ENCODE measurements at regions not wholly inside any gene's neighbourhood (a gene's known extent, or its start where the extent isn't known, plus 50 kb on each side); places are given as distances from the start of the nearest gene placed in this dataset.

GRCh38 chr7:142412551-142413193 lies 154.8 kb upstream of the PRSS58 start:
- Histone ChIP-seq H3K4me1 (ENCODE audit: control insufficient read depth in 1 of 2, insufficient read depth in 2 of 2, low read length in 2 of 2) (no peaks in the 10 kb centered on the region), H3K4me3 (ENCODE audit: low read depth in 1 of 2, low read length in 2 of 2) (no peak overlapping the region), H3K27me3 (ENCODE audit: low read depth, low read length) (no peaks in the 10 kb centered on the region), H3K27ac (ENCODE audit: low read length) (no peak overlapping the region), H3K9me3 (ENCODE audit: control insufficient read depth in 1 of 2, low read length in 2 of 2) (no peaks in the 10 kb centered on the region), H3K36me3 (ENCODE audit: control insufficient read depth in 1 of 2, insufficient read depth in 2 of 2, low read length in 2 of 2) (no peaks in the 10 kb centered on the region)

- Histone ChIP-seq H3K27me3 (ENCODE audit: low read depth, low read length) (no peaks in the 10 kb centered on the region), H3K27ac (ENCODE audit: low read length) (no peak overlapping the region), H3K4me3 (ENCODE audit: low read depth in 1 of 2, low read length in 2 of 2) (no peak overlapping the region), H3K36me3 (ENCODE audit: control insufficient read depth in 1 of 2, insufficient read depth in 2 of 2, low read length in 2 of 2) (no peaks in the 10 kb centered on the region), H3K4me1 (ENCODE audit: control insufficient read depth in 1 of 2, insufficient read depth in 2 of 2, low read length in 2 of 2) (no peaks in the 10 kb centered on the region), H3K9me3 (ENCODE audit: control insufficient read depth in 1 of 2, low read length in 2 of 2) (no peaks in the 10 kb centered on the region)
Measured at GRCh38 chr7:142409471-142409870, 151.6 kb upstream of the PRSS58 start.

GRCh38 chr7:142408794-142409193 lies 150.9 kb upstream of the PRSS58 start:
- no peaks in the 10 kb centered on the region for H3K4me1 ChIP-seq (ENCODE audit: control insufficient read depth in 1 of 2, insufficient read depth in 2 of 2, low read length in 2 of 2)
- H3K9me3 ChIP-seq (ENCODE audit: control insufficient read depth in 1 of 2, low read length in 2 of 2): no peaks in the 10 kb centered on the region
- no peaks in the 10 kb centered on the region for H3K27me3 ChIP-seq (ENCODE audit: low read depth, low read length)
- no peak overlapping the region for H3K4me3 ChIP-seq (ENCODE audit: low read depth in 1 of 2, low read length in 2 of 2)
- H3K36me3 ChIP-seq (ENCODE audit: control insufficient read depth in 1 of 2, insufficient read depth in 2 of 2, low read length in 2 of 2): no peaks in the 10 kb centered on the region
- no peak overlapping the region for H3K27ac ChIP-seq (ENCODE audit: low read length)

GRCh38 chr7:142407939-142408570 lies 150.2 kb upstream of the PRSS58 start:
- no peaks in the 10 kb centered on the region for H3K36me3 ChIP-seq (ENCODE audit: control insufficient read depth in 1 of 2, insufficient read depth in 2 of 2, low read length in 2 of 2)
- H3K4me1 ChIP-seq (ENCODE audit: control insufficient read depth in 1 of 2, insufficient read depth in 2 of 2, low read length in 2 of 2): no peaks in the 10 kb centered on the region
- no peaks in the 10 kb centered on the region for H3K27me3 ChIP-seq (ENCODE audit: low read depth, low read length)
- H3K27ac ChIP-seq (ENCODE audit: low read length): no peak overlapping the region
- peak overlapping the region in 1 of 2 donors; percentile 39 for H3K4me3 ChIP-seq (ENCODE audit: low read depth in 1 of 2, low read length in 2 of 2)
- H3K9me3 ChIP-seq (ENCODE audit: control insufficient read depth in 1 of 2, low read length in 2 of 2): no peaks in the 10 kb centered on the region

GRCh38 chr7:142405122-142405765 lies 147.4 kb upstream of the PRSS58 start:
- Histone ChIP-seq H3K27me3 (ENCODE audit: low read depth, low read length) (no peaks in the 10 kb centered on the region), H3K4me3 (ENCODE audit: low read depth in 1 of 2, low read length in 2 of 2) (no peak overlapping the region), H3K27ac (ENCODE audit: low read length) (no peak overlapping the region), H3K4me1 (ENCODE audit: control insufficient read depth in 1 of 2, insufficient read depth in 2 of 2, low read length in 2 of 2) (no peaks in the 10 kb centered on the region), H3K36me3 (ENCODE audit: control insufficient read depth in 1 of 2, insufficient read depth in 2 of 2, low read length in 2 of 2) (no peaks in the 10 kb centered on the region), H3K9me3 (ENCODE audit: control insufficient read depth in 1 of 2, low read length in 2 of 2) (no peaks in the 10 kb centered on the region)

GRCh38 chr7:142401951-142402350 lies 144.1 kb upstream of the PRSS58 start:
- Histone ChIP-seq H3K4me1 (ENCODE audit: control insufficient read depth in 1 of 2, insufficient read depth in 2 of 2, low read length in 2 of 2) (no peaks in the 10 kb centered on the region), H3K4me3 (ENCODE audit: low read depth in 1 of 2, low read length in 2 of 2) (no peak overlapping the region), H3K9me3 (ENCODE audit: control insufficient read depth in 1 of 2, low read length in 2 of 2) (no peaks in the 10 kb centered on the region), H3K27me3 (ENCODE audit: low read depth, low read length) (no peaks in the 10 kb centered on the region), H3K36me3 (ENCODE audit: control insufficient read depth in 1 of 2, insufficient read depth in 2 of 2, low read length in 2 of 2) (no peaks in the 10 kb centered on the region), H3K27ac (ENCODE audit: low read length) (no peak overlapping the region)

- no peaks in the 10 kb centered on the region for H3K9me3 ChIP-seq (ENCODE audit: control insufficient read depth in 1 of 2, low read length in 2 of 2)
- H3K27ac ChIP-seq (ENCODE audit: low read length): no peak overlapping the region
- no peaks in the 10 kb centered on the region for H3K4me1 ChIP-seq (ENCODE audit: control insufficient read depth in 1 of 2, insufficient read depth in 2 of 2, low read length in 2 of 2)
- H3K4me3 ChIP-seq (ENCODE audit: low read depth in 1 of 2, low read length in 2 of 2): no peak overlapping the region
- no peaks in the 10 kb centered on the region for H3K27me3 ChIP-seq (ENCODE audit: low read depth, low read length)
- H3K36me3 ChIP-seq (ENCODE audit: control insufficient read depth in 1 of 2, insufficient read depth in 2 of 2, low read length in 2 of 2): no peaks in the 10 kb centered on the region
Measured at GRCh38 chr7:142400042-142400533, 142.2 kb upstream of the PRSS58 start.

- Histone ChIP-seq H3K9me3 (ENCODE audit: control insufficient read depth in 1 of 2, low read length in 2 of 2) (no peaks in the 10 kb centered on the region), H3K27me3 (ENCODE audit: low read depth, low read length) (no peaks in the 10 kb centered on the region)
Measured at GRCh38 chr7:142391191-142391992, 133.5 kb upstream of the PRSS58 start.

GRCh38 chr7:142389544-142389943 lies 131.7 kb upstream of the PRSS58 start:
- H3K36me3 ChIP-seq (ENCODE audit: control insufficient read depth in 1 of 2, insufficient read depth in 2 of 2, low read length in 2 of 2): no peaks in the 10 kb centered on the region
- no peak overlapping the region for H3K27ac ChIP-seq (ENCODE audit: low read length)
- peaks cover 0 to 10% of the 10 kb centered on the region in 2 donors for H3K4me1 ChIP-seq (ENCODE audit: control insufficient read depth in 1 of 2, insufficient read depth in 2 of 2, low read length in 2 of 2)

More at GRCh38 chr7:142391191-142391992, 133.5 kb upstream of the PRSS58 start:
- no peak overlapping the region for H3K4me3 ChIP-seq (ENCODE audit: low read depth in 1 of 2, low read length in 2 of 2)
- no peak overlapping the region for H3K27ac ChIP-seq (ENCODE audit: low read length)
- H3K4me1 ChIP-seq (ENCODE audit: control insufficient read depth in 1 of 2, insufficient read depth in 2 of 2, low read length in 2 of 2): no peaks in the 10 kb centered on the region
- no peaks in the 10 kb centered on the region for H3K36me3 ChIP-seq (ENCODE audit: control insufficient read depth in 1 of 2, insufficient read depth in 2 of 2, low read length in 2 of 2)

GRCh38 chr7:142385491-142386340 lies 127.9 kb upstream of the PRSS58 start:
- no peak overlapping the region for H3K4me3 ChIP-seq (ENCODE audit: low read depth in 1 of 2, low read length in 2 of 2)
- no peak overlapping the region for H3K27ac ChIP-seq (ENCODE audit: low read length)
- peaks cover 0 to 10% of the 10 kb centered on the region in 2 donors for H3K4me1 ChIP-seq (ENCODE audit: control insufficient read depth in 1 of 2, insufficient read depth in 2 of 2, low read length in 2 of 2)
- no peaks in the 10 kb centered on the region for H3K27me3 ChIP-seq (ENCODE audit: low read depth, low read length)
- no peaks in the 10 kb centered on the region for H3K36me3 ChIP-seq (ENCODE audit: control insufficient read depth in 1 of 2, insufficient read depth in 2 of 2, low read length in 2 of 2)
- no peaks in the 10 kb centered on the region for H3K9me3 ChIP-seq (ENCODE audit: control insufficient read depth in 1 of 2, low read length in 2 of 2)

More at GRCh38 chr7:142389544-142389943, 131.7 kb upstream of the PRSS58 start:
- Histone ChIP-seq H3K27me3 (ENCODE audit: low read depth, low read length) (no peaks in the 10 kb centered on the region), H3K9me3 (ENCODE audit: control insufficient read depth in 1 of 2, low read length in 2 of 2) (no peaks in the 10 kb centered on the region), H3K4me3 (ENCODE audit: low read depth in 1 of 2, low read length in 2 of 2) (no peak overlapping the region)

Data from muscle layer of duodenum (tissue), 2 donors.